HCT116 (cell line): ENCODE measurements at regions not wholly inside any gene's neighbourhood (a gene's known extent, or its start where the extent isn't known, plus 50 kb on each side); places are given as distances from the start of the nearest gene placed in this dataset.

Experiments
- ATAC-seq: fragments of 200-7000 bp; cut with Tn5 transposase; 2 replicates; pipeline ENCODE4 v1.9.1; 2020; ENCODE audit warnings: mild to moderate bottlenecking, moderate library complexity
- BruUV-seq: library from RNA; stranded (reverse); fragments of 400-500 nt; replicated peaks from 2 replicates; lab custom pipeline; 2021; lab: Mats Ljungman, UMichigan
- CTCF ChIA-PET: fragments of 300-600 bp; sonication (Branson Sonifier 250); formaldehyde crosslinking; loops from one replicate; lab custom pipeline; 2021; ENCODE audit warnings: antibody characterized with exemption; lab: Charles Lee
- POLR2A ChIA-PET: fragments of 300-600, 350-600 bp; sonication (Branson Sonifier 250); formaldehyde crosslinking; loops from one replicate; lab custom pipeline; 2021; ENCODE audit warnings: antibody characterized with exemption; lab: Charles Lee
- RAD21 ChIA-PET, 2 experiments: fragments of 300-600 bp; sonication (Branson Sonifier 250); formaldehyde crosslinking; loops; one replicate each; lab custom pipeline; 2023; ENCODE audit warnings: low total read pairs in 2 of 2; ENCODE audit not compliant: uncharacterized antibody in 2 of 2, unreplicated experiment in 2 of 2, low non-redundant PET in 1 of 2; lab: Charles Lee
- DNase-seq: peaks from one replicate; pipeline ENCODE4 v3.0.0-alpha.2; 2010; ENCODE audit warnings: low read depth, low spot score
- H2AFZ ChIP-seq: fragments of 200-600 bp; shearing (Covaris generic), sonication (generic); 2 replicates; pipeline ENCODE4 v1.6.1; 2017; ENCODE audit warnings: low read depth, mixed run types, mixed read lengths, antibody characterized with exemption, low read length; ENCODE audit not compliant: poor library complexity, severe bottlenecking
- H3K27ac ChIP-seq: 2 replicates; pipeline ENCODE4 v1.5.1; 2012; ENCODE audit warnings: low read depth, low read length
- H3K27me3 ChIP-seq: fragments of 200-600 bp; sonication (generic); 2 replicates; pipeline ENCODE4 v1.6.1; 2016; ENCODE audit warnings: mixed run types, low read length, mixed read lengths; ENCODE audit not compliant: insufficient read depth
- H3K36me3 ChIP-seq, 2 experiments: fragments of 200-500 bp in 1 of 2; fragments of 200-600 bp in 1 of 2; sonication (Bioruptor generic) in 1 of 2; sonication (generic) in 1 of 2; 2 replicates each; pipeline versions ENCODE4 v1.5.1 to v1.6.1; 2014 to 2016; ENCODE audit warnings: low read length in 2 of 2, inconsistent platforms in 1 of 2, mixed read lengths in 1 of 2, mixed run types in 1 of 2; ENCODE audit not compliant: insufficient read depth in 2 of 2, control insufficient read depth in 1 of 2
- H3K4me1 ChIP-seq, 2 experiments: fragments of 200-600 bp in 1 of 2; sonication (generic) in 1 of 2; 2 replicates each; pipeline versions ENCODE4 v1.5.1 to v1.6.1; 2012 to 2017; ENCODE audit warnings: low read length in 2 of 2, inconsistent platforms in 1 of 2, mild to moderate bottlenecking in 1 of 2, mixed read lengths in 1 of 2, mixed run types in 1 of 2, moderate library complexity in 1 of 2; ENCODE audit not compliant: insufficient read depth in 2 of 2, control insufficient read depth in 1 of 2
- H3K4me2 ChIP-seq: fragments of 200-600 bp; sonication (generic); 2 replicates; pipeline ENCODE4 v1.6.1; 2017; ENCODE audit warnings: mixed run types, low read length, mixed read lengths
- H3K4me3 ChIP-seq, 2 experiments: fragments of 200-600 bp in 1 of 2; sonication (generic) in 1 of 2; replicated peaks in 1 of 2; 2 replicates each; pipeline ENCODE4 v1.5.1; 2011 to 2016; ENCODE audit warnings: low read length in 2 of 2, control low read depth in 1 of 2, low read depth in 1 of 2, mild to moderate bottlenecking in 1 of 2, mixed read lengths in 1 of 2, mixed run types in 1 of 2
- H3K79me2 ChIP-seq: fragments of 200-600 bp; sonication (generic); 2 replicates; pipeline ENCODE4 v1.6.1; 2017; ENCODE audit warnings: mild to moderate bottlenecking, mixed run types, low read length, moderate library complexity, mixed read lengths; ENCODE audit not compliant: insufficient read depth
- H3K9ac ChIP-seq: fragments of 200-600 bp; sonication (generic); 2 replicates; pipeline ENCODE4 v1.6.1; 2016; ENCODE audit warnings: low read length, mixed read lengths
- H3K9me2 ChIP-seq: fragments of 200-600 bp; sonication (generic), shearing (Covaris generic); 2 replicates; pipeline ENCODE4 v1.6.1; 2017; ENCODE audit warnings: mixed run types, mild to moderate bottlenecking, moderate library complexity; ENCODE audit not compliant: insufficient read depth
- H3K9me3 ChIP-seq, 2 experiments: fragments of 200-500 bp in 1 of 2; fragments of 200-600 bp in 1 of 2; sonication (Bioruptor generic) in 1 of 2; sonication (generic) in 1 of 2; 2 replicates each; pipeline ENCODE4 v1.6.1; 2014 to 2017; ENCODE audit warnings: low read length in 2 of 2, mixed read lengths in 2 of 2, inconsistent platforms in 1 of 2, low read depth in 1 of 2, mild to moderate bottlenecking in 1 of 2, mixed run types in 1 of 2, moderate library complexity in 1 of 2; ENCODE audit not compliant: control insufficient read depth in 1 of 2, insufficient read depth in 1 of 2
- H4K20me1 ChIP-seq: fragments of 200-600 bp; sonication (generic), shearing (Covaris generic); 2 replicates; pipeline ENCODE4 v1.6.1; 2017; ENCODE audit warnings: mixed run types, mild to moderate bottlenecking, moderate library complexity; ENCODE audit not compliant: insufficient read depth
- CBX3 ChIP-seq: IDR thresholded peaks from 2 replicates; pipeline ENCODE4 v1.6.1; 2012; ENCODE audit warnings: low read depth
- EGR1 ChIP-seq: IDR thresholded peaks from 2 replicates; pipeline ENCODE4 v1.6.1; 2012; ENCODE audit warnings: low read depth
- EZH2phosphoT487 ChIP-seq: fragments of 200-600 bp; IDR thresholded peaks from 2 replicates; pipeline ENCODE4 v1.6.1; 2018; ENCODE audit warnings: antibody characterized with exemption, borderline replicate concordance
- JUND ChIP-seq: IDR thresholded peaks from 2 replicates; pipeline ENCODE4 v1.6.1; 2012
- MAX ChIP-seq: IDR thresholded peaks from 2 replicates; pipeline ENCODE4 v1.6.1; 2012
- POLR2A ChIP-seq: IDR thresholded peaks from 2 replicates; pipeline ENCODE4 v1.7.0; 2011; ENCODE audit warnings: borderline replicate concordance; ENCODE audit not compliant: insufficient read depth, insufficient read length; ENCODE audit errors: extremely low read depth
- POLR2AphosphoS5 ChIP-seq: IDR thresholded peaks from 2 replicates; pipeline ENCODE4 v1.6.1; 2011; ENCODE audit warnings: mild to moderate bottlenecking, low read depth, low read length, moderate library complexity
- RAD21 ChIP-seq: IDR thresholded peaks from 2 replicates; pipeline ENCODE4 v1.6.1; 2012; ENCODE audit warnings: low read depth, mild to moderate bottlenecking
- REST ChIP-seq: IDR thresholded peaks from 2 replicates; pipeline ENCODE4 v1.6.1; 2012; ENCODE audit warnings: low read depth
- SP1 ChIP-seq: IDR thresholded peaks from 2 replicates; pipeline ENCODE4 v1.6.1; 2012; ENCODE audit warnings: low read depth
- SRF ChIP-seq: IDR thresholded peaks from 2 replicates; pipeline ENCODE4 v1.6.1; 2012; ENCODE audit warnings: low read depth
- TCF7L2 ChIP-seq: IDR thresholded peaks from 2 replicates; pipeline ENCODE4 v1.7.0; 2011; ENCODE audit warnings: borderline replicate concordance, inconsistent platforms; ENCODE audit not compliant: insufficient read depth, insufficient read length; ENCODE audit errors: extremely low read depth
- YY1 ChIP-seq: IDR thresholded peaks from 2 replicates; pipeline ENCODE4 v1.6.1; 2011; ENCODE audit warnings: low read length, low read depth, moderate library complexity, mild to moderate bottlenecking; ENCODE audit not compliant: insufficient replicate concordance; ENCODE audit errors: extremely low read depth
- ZBTB33 ChIP-seq: IDR thresholded peaks from 2 replicates; pipeline ENCODE4 v1.6.1; 2011; ENCODE audit warnings: mild to moderate bottlenecking, low read length, moderate library complexity; ENCODE audit not compliant: insufficient replicate concordance; ENCODE audit errors: extremely low read depth
- ZFX ChIP-seq: fragments of 450-650 bp; IDR thresholded peaks from 2 replicates; pipeline ENCODE4 v1.6.1; 2017
- ZNF274 ChIP-seq: fragments of 200-500 bp; sonication (Bioruptor generic); IDR thresholded peaks from 2 replicates; pipeline ENCODE4 v1.6.1; 2014; ENCODE audit warnings: mild to moderate bottlenecking, low read depth, low read length, inconsistent platforms
- intact Hi-C: fragments of 100-400 bp; cut with micrococcal nuclease; formaldehyde crosslinking; loops from 2 replicates; pipeline ENCODE4 v1.10.0; 2022
- TF ChIP-seq, protein P1 (sequence below), 3 experiments: fragments of 200-600 bp in 1 of 3; sonication (generic) in 1 of 3; IDR thresholded peaks in 2 of 3; conservative IDR thresholded peaks in 1 of 3; 2 replicates each; pipeline ENCODE4 v1.5.1; 2012 to 2017; ENCODE audit warnings: low read depth in 2 of 3, low read length in 2 of 3, antibody characterized with exemption in 1 of 3, borderline replicate concordance in 1 of 3, control low read depth in 1 of 3, mild to moderate bottlenecking in 1 of 3, mixed read lengths in 1 of 3, mixed run types in 1 of 3, moderate library complexity in 1 of 3; ENCODE audit not compliant: insufficient read depth in 1 of 3

- Histone ChIP-seq H3K4me2 (no peak overlapping the region), H3K36me3 (no peaks in the 10 kb centered on the region), H2AFZ (no peak overlapping the region), H3K79me2 (no peaks in the 10 kb centered on the region), H4K20me1 (no peaks in the 10 kb centered on the region), H3K27me3 (no peaks in the 10 kb centered on the region), H3K4me3 (no peak overlapping the region), H3K9ac (no peak overlapping the region), H3K4me1 (peaks cover 2 to 6% of the 10 kb centered on the region in 2 experiments; a peak in 1 of 4 replicates), H3K9me2 (no peaks in the 10 kb centered on the region), H3K9me3 (no peaks in the 10 kb centered on the region), H3K27ac (no peak overlapping the region)
- ChIA-PET CTCF (no interaction called here), RAD21 (no interaction called here), POLR2A (no interaction called here)
- DNase-seq (no peak), ATAC-seq (no peak)
- BruUV-seq: no TSS peak
- intact Hi-C loops: no loop called here
- TF ChIP-seq ZFX (no peak), EZH2phosphoT487 (no peak), POLR2A (no peak), MAX (no peak), RAD21 (no peak), ZBTB33 (no peak), SP1 (no peak), EGR1 (no peak), ZNF274 (no peak), JUND (no peak), SRF (no peak), CBX3 (no peak), POLR2AphosphoS5 (no peak), TCF7L2 (no peak), REST (no peak), YY1 (no peak)
- TF ChIP-seq, protein P1, sequence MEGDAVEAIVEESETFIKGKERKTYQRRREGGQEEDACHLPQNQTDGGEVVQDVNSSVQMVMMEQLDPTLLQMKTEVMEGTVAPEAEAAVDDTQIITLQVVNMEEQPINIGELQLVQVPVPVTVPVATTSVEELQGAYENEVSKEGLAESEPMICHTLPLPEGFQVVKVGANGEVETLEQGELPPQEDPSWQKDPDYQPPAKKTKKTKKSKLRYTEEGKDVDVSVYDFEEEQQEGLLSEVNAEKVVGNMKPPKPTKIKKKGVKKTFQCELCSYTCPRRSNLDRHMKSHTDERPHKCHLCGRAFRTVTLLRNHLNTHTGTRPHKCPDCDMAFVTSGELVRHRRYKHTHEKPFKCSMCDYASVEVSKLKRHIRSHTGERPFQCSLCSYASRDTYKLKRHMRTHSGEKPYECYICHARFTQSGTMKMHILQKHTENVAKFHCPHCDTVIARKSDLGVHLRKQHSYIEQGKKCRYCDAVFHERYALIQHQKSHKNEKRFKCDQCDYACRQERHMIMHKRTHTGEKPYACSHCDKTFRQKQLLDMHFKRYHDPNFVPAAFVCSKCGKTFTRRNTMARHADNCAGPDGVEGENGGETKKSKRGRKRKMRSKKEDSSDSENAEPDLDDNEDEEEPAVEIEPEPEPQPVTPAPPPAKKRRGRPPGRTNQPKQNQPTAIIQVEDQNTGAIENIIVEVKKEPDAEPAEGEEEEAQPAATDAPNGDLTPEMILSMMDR (IDR thresholded peaks at IDR 0.05 in 2 of 3, conservative IDR thresholded peaks at IDR 0.05 in 1 of 3; ENCODE audit: borderline replicate concordance in 1 of 3, insufficient read depth in 1 of 3, low read depth in 2 of 3, low read length in 2 of 3): no peak
Observed at GRCh38 chr6:12476484-12476883, 186.3 kb downstream of the EDN1 start.
